NCI-H446 treated with DMSO at 0.1 percent for 48 hours (cell line): ENCODE measurements at regions not wholly inside any gene's neighbourhood (a gene's known extent, or its start where the extent isn't known, plus 50 kb on each side); places are given as distances from the start of the nearest gene placed in this dataset.
"Not testable (repeated sequence)": the region's sequence is repeated elsewhere in the genome, so short reads cannot be mapped to it uniquely, and the experiment has no call there.

Source experiments
- DNase-seq: peaks from one replicate; lab custom pipeline; 2025; lab: John Stamatoyannopoulos, UW

DNA sequence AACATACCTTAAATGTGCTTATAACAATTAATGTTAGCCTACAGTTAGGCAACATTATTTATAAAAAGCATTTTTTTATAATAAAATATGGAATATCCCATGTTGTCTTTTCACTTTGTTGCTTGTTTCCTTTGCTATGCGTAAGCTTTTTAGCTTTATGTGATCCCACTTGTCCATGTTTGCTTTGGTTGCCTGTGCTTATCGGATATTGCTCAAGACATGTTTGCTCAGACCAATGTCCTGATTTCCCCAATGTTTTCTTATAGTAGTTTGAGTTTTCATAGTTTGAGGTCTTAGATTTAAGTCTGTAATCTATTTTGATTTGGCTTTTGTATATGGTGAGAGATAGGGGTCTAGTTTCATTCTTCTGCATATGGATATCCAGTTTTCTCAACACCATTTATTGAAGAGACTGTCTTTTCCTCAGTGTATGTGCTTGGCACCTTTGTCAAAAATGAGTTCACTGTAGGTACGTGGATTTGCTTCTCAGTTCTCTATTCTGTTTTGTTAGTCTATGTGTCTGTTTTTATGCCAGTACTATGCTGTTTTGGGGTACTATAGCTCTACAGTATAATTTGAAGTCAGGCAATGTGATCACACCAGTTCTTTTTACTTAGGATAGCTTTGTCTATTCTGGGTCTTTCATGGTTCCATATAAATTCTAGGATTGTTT is 592.7 kb upstream of the SEMA6D start:
- no peak for DNase-seq

DNA sequence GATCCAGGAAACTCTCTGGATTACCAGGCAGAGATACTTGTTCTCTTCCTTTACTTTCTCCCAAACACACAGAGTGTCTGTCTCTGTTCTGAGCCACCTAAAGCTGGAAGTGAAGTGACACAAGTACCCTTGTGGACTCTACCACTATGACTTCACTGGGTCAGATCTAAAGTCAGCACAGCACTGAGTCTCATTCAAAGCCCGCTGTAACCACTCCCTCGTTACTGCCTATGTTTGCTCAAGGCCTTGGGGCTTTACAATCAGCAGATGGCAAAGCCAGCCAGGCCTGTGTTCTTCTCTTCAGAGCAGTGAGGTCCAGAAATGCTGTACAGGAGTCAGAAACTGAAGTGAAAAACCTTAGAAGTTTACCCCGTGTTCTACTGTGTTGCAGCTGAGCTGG is 588.3 kb upstream of the SEMA6D start:
- no peak for DNase-seq

DNA sequence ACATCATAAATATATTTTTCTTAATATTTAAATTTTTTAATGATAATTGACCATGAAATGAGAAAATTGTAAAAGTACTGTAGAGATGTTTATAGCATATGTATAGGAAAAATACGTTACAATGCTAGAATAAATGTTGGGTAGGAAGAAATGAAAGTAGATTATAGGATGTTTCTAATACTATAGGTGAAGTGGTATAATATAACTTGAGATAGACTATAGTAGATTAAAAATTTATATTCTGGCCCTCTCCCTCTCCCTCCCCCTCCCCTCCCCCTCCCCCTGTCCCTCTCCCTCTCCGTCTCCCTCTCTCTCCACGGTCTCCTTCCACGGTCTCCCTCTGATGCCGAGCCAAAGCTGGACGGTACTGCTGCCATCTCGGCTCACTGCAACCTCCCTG is 585.9 kb upstream of the SEMA6D start:
- DNase-seq, result not testable (repeated sequence)

DNA sequence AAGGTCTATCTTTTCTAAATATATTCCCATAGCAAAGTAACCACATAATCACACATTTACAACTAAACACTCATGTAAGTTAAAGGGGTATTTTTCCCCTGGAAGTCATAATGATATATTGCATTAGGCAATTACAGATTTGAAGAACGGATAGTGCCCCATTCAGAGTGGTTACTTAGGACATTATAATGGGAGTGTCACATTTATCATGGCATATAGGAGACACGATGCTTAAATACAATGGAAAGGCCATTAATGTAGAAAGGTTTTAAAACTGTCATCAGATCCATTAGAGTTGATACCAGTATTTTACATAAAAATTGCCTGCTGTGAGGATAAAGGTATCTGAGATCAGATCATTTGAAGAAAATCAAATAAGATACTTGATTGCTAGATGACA is 582.0 kb upstream of the SEMA6D start:
- DNase-seq, result no peak

DNA sequence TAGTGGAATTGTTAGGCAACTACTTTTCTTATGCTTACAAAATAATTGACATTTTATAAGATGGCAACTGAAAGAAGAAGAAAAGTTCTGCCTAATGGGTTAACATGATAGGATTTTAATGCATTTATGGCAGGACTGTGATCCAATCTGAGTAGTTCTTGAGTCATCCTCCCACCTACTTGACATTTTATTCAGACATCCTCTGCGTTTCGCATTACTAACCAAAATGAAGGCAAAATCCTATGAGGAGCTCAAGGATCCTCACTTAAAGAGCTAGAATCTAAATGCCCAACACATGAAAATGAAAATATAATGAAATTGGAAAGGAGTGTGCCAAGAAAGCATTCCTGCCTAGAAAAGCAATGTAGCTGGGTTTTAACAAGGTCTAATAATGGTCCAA is 581.1 kb upstream of the SEMA6D start:
- no peak for DNase-seq

DNA sequence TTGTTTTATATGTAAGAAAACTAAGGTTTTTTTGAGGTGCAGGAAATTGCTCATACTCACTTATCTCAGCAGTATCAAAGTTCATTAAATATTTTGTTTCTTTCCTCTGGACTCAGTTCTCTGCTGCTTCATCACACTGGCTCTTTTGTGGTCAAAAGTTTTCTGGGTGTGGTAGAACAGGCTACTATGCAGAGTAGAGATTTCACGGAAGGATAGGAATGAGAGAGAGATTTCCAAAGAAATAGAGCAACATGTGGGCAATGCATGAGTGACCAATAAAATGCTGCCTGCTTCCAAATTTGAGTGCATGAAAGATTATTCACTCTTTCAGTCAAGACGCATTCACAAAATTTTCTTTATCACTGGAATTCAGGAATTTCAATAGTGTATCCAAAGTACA is 577.3 kb upstream of the SEMA6D start:
- DNase-seq, result no peak

DNA sequence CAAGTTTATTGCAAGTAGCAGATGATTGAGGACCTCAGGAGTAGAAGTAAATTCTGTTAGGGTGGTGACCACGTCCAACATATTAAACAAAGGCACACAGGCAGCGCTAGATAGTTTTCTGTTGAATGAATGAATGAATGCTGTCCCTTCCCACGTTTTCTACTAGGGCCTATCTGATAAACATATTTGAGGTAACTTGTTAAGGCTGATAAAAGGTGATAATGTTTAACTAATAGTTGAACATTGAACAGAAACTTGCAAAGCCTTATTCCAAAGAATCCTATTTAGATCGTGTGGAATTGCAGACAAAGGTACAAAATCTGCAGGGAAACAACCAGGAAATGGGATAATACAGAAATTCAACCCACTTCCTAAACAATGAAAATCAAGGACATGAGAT is 559.5 kb upstream of the SEMA6D start:
- no peak for DNase-seq

DNA sequence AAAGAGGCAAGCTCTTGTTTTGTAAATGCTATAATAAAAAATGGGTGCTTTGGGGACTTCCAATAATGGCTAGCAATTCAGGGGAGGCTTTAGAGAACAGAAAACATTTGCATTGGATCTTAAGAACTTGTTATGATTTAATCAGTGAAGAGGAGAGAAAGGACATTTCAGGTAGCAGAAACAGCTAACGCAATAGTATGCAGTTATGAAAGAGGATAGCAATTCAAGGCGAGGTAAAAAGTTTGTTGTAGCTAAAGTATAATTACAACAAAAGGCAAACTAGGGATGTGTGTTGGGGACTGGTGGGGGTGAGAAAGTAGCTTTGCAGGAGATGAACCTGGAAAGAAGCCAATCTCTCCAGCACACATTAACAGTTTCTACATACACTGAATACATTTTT is 558.7 kb upstream of the SEMA6D start:
- no peak for DNase-seq

DNA sequence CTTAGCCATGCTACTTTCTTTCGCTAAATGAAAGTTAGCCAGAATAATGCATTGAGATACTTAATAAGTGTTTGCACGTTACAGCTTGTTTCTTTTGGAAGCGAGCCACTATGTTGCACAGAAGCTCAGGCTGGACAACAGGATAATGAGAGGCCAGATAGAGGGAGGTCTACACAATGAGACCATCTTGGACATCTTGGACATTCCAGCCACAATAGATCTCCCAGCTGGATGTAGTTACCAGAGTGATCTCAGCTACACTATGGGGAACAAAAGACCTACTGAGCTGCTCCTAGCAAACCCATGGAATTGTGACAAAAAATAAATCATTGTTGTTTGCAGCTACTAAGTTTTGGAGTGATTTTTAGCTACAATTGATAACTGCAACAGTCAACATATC is 540.1 kb upstream of the SEMA6D start:
- DNase-seq, result no peak

DNA sequence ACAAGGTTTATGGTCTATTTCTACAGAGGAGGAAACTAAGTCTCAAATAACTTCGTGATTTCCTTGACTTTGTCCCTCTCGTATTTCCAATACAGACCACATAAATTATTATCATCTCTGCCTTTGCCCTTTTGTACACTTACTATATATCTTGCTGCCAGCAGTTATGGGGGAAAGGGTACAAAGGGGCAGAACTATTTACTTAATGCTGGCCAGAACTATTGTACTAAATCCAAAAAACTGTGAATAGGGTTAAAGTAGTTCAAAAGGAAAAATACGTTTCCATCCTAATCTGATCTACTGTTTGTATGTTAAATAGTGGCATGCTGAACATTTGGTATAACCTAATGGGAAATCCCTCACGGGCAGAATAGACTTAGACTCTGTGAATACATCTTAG is 537.3 kb upstream of the SEMA6D start:
- DNase-seq, result no peak

DNA sequence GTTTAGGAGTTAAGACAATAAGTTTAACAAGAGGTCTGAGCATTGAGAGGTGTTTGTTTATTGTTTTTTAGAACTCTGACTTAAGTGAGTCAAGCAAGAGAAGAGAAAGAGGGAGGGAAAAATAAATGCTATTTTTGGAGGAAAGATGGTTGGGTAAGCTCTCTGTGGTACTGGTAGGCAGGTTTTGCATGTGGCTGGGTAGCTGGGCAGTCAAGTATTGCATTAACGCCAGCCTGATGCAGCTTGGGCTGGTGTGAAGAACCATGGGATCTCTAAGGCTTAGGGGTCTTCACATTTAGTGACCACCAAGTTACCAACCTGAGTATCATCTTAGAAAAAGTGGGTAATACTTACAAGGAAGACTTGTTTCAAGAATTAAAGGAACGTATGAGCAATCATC is 534.5 kb upstream of the SEMA6D start:
- no peak for DNase-seq

DNA sequence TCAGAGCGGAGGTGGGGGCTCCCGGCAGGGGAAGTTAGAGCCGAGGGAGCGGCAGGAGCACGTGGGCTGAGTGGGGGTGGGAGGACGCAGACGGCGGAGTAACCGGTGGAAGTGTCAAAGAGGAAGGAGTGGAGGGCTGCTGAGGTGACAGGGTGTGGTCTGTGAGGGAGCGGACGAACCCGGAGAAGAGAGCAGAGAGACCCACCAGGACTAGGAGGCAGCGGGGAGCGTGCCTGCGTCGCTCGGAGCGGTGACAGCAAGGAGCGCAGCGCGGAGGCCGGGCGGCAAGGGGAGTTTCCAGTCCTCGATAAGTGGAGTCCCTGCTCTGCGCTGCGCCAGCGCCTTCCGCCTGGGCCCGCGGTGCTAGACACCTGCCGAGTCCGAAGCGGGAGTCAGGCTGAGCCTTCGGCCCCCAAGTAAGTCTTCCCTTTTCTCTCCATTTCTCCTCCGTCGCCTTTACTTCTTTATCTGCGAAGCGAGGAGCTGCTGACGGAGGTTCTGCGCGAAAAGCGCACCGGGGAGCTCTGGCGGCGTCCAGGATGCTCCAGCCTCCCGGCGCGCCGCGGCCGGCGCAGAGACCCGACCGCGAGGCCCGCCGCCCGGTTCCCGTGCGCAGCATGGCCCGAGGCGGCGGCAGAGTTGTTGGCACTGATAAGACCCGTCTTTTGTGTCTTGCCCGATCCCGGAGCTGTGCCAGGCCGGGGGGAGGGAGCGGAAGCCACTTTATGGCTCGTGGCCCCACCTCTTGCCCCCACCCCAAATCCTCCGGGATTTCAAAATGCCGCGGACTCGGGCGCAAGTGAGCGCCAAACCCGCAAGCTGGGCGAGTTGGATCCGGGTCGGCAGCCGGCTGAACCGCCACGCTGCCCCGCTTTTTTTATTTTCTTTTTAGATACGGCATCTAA is 533.0 kb upstream of the SEMA6D start:
- peak; percentile 56 for DNase-seq

DNA sequence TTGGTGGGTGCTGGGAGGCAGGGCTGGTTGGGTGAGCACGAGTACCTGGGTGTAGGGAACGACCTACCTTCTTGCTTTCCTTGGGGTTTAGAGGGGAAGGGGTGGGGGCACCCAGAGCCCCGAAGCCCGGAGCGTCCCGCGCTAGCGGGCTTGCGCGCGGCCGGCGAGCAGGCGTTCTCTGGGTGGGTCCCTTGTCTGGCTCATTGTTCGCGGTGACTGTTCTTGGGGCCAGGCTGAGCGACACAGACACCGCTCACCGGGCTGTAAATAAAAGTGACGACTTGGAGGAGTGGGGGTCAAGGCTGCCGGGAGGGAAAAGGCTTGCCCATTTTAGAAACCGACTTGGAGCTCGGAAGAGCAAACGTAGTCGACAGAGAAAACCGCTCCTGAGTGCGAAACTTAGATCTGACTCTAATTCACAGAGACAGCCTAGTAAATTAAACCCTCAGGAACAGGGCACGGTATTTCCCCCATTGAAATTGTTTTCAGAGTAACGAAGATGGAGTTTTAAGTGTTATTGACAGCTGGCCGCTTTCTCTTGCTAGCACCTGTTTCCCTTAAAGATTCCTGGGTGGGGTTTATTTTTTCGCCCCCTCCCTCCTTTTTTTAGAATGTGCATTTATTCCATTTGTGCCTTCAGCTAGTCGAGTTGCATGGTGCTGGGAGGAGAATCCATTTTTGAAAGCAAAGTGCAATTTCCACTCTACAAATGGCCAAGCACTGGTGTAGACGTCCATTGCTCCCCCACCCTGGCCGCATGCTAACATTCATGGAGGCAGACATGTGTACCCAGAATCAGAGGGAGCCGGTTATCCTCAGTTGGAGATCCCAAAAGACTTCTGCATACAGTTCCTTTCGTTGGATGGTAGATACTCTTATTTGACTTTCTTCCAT is 532.1 kb upstream of the SEMA6D start:
- no peak for DNase-seq

DNA sequence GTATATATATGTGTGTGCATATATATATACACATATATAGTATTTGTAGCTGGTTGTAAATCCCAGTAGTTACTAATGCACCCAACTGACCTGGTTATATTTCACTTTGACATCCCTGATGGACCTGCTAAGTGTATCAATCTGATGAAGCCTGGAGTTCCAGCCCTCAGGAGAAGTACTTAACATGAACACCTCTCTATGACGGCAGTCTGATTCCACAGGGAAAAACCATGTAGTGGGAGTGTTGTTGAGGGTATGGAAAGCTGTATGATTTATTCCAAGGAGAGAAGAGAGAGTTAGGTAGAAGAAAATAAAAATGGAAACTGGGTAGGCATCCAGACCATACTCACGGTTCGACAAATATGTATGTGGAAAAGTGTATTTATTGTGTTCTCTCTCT is 531.2 kb upstream of the SEMA6D start:
- DNase-seq, result no peak

DNA sequence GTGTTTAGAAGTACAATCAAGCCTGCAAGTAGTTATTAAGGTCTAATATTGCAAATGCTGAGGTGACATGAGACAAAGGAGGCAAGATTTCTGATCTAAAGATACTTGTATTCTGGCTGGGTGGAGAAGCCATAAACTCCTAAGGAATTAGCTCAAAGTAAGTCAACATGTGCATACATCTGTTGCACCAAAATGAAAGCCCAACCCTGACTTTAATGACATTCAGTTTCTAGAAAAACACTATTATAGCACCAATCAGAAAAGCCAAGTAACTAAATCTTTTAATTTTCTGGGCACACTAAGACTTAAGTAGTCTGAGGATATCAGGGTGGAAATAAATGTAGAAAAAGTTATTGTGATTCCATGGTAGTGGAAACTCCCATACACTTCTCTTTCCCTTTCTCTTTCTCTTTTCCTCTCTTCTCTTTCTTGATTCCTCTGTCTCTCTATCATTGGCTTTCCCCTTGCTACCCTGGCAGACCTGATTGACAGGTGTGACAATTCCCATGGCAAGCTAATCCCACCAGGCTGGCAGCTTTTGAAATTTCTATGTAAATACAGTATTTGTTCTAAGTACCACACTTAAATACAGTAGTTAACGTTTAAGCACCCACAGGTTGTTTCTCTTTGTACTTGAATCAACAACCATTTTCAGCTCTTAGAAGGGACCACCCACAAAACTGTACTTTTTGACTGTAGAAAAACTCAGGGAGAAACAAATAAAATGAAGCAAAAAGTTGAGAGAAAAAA is 528.4 kb upstream of the SEMA6D start:
- DNase-seq, result no peak

DNA sequence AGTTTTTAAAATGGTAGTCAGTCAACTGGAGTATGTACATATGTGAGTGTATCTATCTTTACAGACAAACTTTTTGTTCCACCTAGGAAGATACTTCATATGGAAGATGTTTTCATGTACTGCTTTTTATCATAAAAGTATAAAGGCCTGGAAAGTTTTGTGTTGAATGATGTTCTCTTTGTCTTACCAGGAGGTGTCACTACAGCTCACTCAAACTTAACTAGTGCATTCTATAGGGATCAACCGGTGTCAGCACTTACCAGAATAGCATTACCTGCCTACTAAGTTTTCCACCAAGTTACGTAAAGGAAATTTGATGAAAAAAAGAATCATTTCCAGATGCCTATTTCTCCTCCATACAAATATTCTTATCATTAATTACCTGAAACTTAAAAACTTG is 522.6 kb upstream of the SEMA6D start:
- no peak for DNase-seq

DNA sequence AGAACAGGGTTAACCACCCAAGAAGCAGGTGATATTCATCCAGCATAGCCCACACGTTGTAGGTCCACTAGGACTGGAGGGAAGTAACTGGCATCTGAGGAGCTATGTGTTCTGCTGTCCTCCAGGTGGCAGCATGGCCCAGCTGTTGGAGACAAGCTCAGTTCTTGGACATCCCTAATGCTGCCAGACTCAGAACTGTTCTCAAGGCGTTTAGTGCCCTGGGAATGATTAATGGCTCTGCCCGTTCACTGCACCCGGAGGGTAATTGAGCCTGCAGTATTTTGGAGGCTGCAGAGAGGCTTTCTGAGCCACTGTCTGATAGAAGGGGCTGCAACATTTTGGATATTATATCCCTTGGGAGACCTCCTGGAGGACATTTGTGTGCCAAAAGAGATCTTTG is 521.3 kb upstream of the SEMA6D start:
- DNase-seq, result peak; percentile 91

DNA sequence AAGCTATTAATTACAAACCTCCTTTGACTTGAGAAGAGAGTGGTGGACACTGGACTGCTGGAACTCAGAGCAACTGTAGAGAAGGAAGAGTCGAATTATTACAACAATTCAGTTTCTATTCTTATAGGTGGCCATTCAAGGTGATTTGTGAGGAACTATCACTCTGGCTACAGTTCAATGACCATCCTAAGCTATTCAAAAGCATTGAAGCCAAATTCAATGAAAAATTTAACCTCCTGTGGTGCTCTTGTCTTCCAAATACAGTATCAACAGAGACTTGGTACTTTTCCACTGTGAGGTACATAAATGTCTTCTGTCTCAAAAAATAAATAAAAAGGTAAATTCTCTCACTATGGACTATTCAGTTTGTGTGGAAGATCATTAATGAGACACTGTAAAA is 513.3 kb upstream of the SEMA6D start:
- no peak for DNase-seq

DNA sequence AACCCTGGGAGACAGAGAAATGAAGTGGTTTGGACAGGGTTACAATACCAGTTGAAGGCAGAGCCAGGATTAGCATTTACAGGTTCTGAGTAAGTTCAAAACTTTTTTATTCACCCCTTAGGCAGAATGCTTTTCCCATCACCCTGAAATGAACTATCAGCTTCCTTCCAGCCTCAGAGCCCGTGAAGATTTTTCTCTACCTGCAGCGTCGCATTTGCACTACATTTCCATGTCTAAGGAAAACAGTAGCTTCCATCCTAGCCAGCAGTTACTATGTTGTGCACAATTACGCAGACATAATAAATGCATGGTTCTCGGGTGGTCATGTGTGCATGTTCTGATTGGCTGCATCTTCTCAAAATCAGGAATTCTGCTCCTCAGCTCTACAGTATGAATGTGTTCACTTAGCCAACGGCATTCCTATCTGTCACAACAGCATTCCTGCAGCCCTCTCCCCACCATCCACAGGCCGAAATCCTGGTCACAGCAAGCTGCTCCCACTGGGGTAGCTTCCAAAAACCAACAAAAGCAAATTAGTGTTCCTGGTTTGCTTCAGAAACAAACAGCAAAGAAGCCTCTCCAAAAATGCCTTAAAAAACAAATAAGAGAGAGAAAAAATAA is 510.8 kb upstream of the SEMA6D start:
- DNase-seq, result no peak

DNA sequence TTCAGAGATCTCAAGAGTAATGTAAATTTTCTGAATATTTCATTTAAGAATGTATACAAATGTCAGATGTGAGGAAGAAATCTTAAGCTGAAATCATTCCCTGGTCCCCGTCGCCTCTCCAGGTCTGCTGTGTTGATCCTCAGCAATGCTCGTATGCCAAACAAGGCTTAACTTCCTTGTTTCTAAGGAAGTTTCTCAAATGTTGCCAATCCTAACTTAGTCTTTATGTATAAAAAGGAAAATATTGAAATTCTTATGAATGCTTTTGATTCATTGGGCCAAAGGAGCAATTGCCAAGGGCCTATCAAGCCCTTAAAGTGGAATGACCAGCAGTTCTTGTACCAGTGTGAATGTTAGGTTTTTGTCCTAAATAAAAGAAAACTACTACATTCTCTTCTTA is 507.7 kb upstream of the SEMA6D start:
- DNase-seq, result no peak

DNA sequence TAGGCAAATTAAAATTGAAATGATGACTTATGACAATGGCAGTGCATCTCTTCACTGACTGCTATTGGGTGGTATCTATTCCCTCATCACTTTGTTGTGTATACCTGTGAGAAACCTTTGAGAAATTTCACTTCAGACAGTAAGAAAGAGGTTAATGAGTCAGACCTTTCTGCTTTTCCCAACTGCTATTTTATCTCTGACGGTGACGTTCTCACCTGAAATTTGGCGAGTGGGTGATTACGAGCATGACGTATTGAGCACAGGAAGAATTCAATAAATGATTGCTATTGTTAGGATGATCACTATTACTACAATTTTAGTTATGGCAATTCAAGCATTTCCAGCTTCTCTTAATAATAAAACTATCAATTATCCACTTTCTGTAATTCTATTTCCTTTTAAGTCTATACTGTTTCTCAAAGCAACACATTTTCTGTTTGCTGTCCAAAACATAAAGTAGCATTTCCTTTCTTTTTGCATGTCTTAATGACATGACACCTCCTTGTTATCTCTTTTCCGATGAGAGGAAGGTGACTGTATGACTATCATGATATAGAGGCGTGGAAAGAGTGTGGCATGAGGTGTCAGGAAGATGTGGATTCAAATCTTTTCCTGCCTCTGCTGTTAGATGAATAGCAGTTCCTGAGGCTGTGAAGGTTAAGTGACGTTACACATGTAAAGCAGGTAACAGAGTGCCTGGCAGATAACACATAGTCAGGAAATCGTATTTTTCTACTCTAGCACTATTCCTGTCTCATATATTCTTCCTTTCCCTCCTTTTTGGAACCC is 504.9 kb upstream of the SEMA6D start:
- no peak for DNase-seq
